Spleen (tissue), 11 donors: ENCODE measurements at regions not wholly inside any gene's neighbourhood (a gene's known extent, or its start where the extent isn't known, plus 50 kb on each side); places are given as distances from the start of the nearest gene placed in this dataset.

Experiments
- DNase-seq: peaks from one replicate; pipeline ENCODE4 v3.0.0-alpha.2; 2020
- H3K27ac ChIP-seq, 8 donors: fragments of 200-600 bp; sonication (generic) in 7 of 8; 1 replicate in 4 of 8; 2 replicates in 4 of 8; pipeline versions ENCODE4 v1.5.0 to v1.8.0; 2016 to 2021; ENCODE audit warnings: inconsistent platforms in 4 of 8, mild to moderate bottlenecking in 4 of 8, moderate library complexity in 1 of 8
- H3K27me3 ChIP-seq, 7 donors: fragments of 200-600 bp; sonication (generic) in 6 of 7; replicated peaks in 1 of 7; 1 replicate in 4 of 7; 2 replicates in 3 of 7; pipeline versions ENCODE4 v1.5.0 to v1.8.0; 2016 to 2021; ENCODE audit warnings: inconsistent platforms in 3 of 7, mild to moderate bottlenecking in 1 of 7
- H3K36me3 ChIP-seq, 6 donors: fragments of 200-600 bp; sonication (generic) in 5 of 6; 1 replicate in 4 of 6; 2 replicates in 2 of 6; pipeline versions ENCODE4 v1.5.0 to v1.8.0; 2016 to 2021; ENCODE audit warnings: inconsistent platforms in 2 of 6
- H3K4me1 ChIP-seq, 6 donors: fragments of 200-600 bp; sonication (generic) in 5 of 6; 1 replicate in 3 of 6; 2 replicates in 3 of 6; pipeline versions ENCODE4 v1.5.0 to v1.8.0; 2016 to 2021; ENCODE audit warnings: inconsistent platforms in 3 of 6
- H3K4me3 ChIP-seq, 8 donors: fragments of 200-600 bp; sonication (generic) in 7 of 8; 1 replicate in 4 of 8; 2 replicates in 4 of 8; pipeline versions ENCODE4 v1.5.0 to v1.8.0; 2016 to 2021; ENCODE audit warnings: inconsistent platforms in 4 of 8, mild to moderate bottlenecking in 4 of 8, moderate library complexity in 2 of 8
- H3K9me3 ChIP-seq, 8 donors: fragments of 200-600 bp; sonication (generic) in 7 of 8; 1 replicate in 4 of 8; 2 replicates in 4 of 8; pipeline versions ENCODE4 v1.5.0 to v1.8.0; 2016 to 2021; ENCODE audit warnings: inconsistent platforms in 4 of 8
- CTCF ChIP-seq, 11 experiments: fragments of 200-600 bp in 7 of 11; fragments of 450-650 bp in 4 of 11; sonication (generic) in 4 of 11; IDR thresholded peaks in 8 of 11; conservative IDR thresholded peaks in 3 of 11; 1 replicate in 7 of 11; 2 replicates in 4 of 11; pipeline versions ENCODE4 v1.4.0 to v1.8.0; 2016 to 2021; ENCODE audit warnings: antibody characterized with exemption in 11 of 11, inconsistent platforms in 4 of 11, mild to moderate bottlenecking in 1 of 11
- POLR2A ChIP-seq, 3 donors: fragments of 450-650 bp; IDR thresholded peaks; one replicate each; pipeline ENCODE4 v1.5.1; 2017; ENCODE audit warnings: antibody characterized with exemption in 3 of 3, mild to moderate bottlenecking in 1 of 3
- POLR2AphosphoS5 ChIP-seq, 3 donors: sonication (generic); formaldehyde crosslinking; IDR thresholded peaks; one replicate each; pipeline ENCODE4 v1.5.1; 2017; ENCODE audit warnings: antibody characterized with exemption in 3 of 3
- WGBS, 5 donors: extraction: QIAGEN DNeasy Blood & Tissue Kit in 3 of 5; methylation state at CpG; one replicate each; pipeline versions ENCODE4 v1.1.5 to v1.1.7; 2013 to 2018; 5-methylcytosine and 5-hydroxymethylcytosine counted together
- intact Hi-C: fragments of 100-400 bp; cut with DNase I; formaldehyde crosslinking; loops from one replicate; pipeline ENCODE4 v1.15.0; 2023; ENCODE audit warnings: low total_unique reads
- donor health status: healthy with polysubstance abuse.
- donor health status: DM: no; HTN: no; CAD: no; lungs with moderate emphysema.
- donor health status: DM: no; HTN: no; CAD: no.
- donor health status: Bipolar disorder and iron deficiency.
- donor health status: healthy.
- donor health status: DM: no; HTN: no; CAD: no.
- donor health status: DM: yes; HTN: yes; CAD: no.

- Histone ChIP-seq H3K4me3 (no peak overlapping the region), H3K4me1 (no peaks in the 10 kb centered on the region), H3K9me3 (no peaks in the 10 kb centered on the region), H3K27ac (no peak overlapping the region), H3K27me3 (no peaks in the 10 kb centered on the region), H3K36me3 (no peaks in the 10 kb centered on the region)
- intact Hi-C loops = no loop called here
- TF ChIP-seq CTCF (IDR thresholded peaks at IDR 0.05 in 8 of 11, conservative IDR thresholded peaks at IDR 0.05 in 3 of 11) (no peak), POLR2A (IDR thresholded peaks at IDR 0.05) (no peak), POLR2AphosphoS5 (IDR thresholded peaks at IDR 0.05) (no peak)
- DNase-seq = no peak
- WGBS, 5 donors = 92 to 99% (median 94%) methylated on average over 8 to 13 of the region's 13 CpGs
These were observed 55.5 kb upstream of the C1QTNF9B start for GRCh38 chr13:23952796-23953195.

DNA sequence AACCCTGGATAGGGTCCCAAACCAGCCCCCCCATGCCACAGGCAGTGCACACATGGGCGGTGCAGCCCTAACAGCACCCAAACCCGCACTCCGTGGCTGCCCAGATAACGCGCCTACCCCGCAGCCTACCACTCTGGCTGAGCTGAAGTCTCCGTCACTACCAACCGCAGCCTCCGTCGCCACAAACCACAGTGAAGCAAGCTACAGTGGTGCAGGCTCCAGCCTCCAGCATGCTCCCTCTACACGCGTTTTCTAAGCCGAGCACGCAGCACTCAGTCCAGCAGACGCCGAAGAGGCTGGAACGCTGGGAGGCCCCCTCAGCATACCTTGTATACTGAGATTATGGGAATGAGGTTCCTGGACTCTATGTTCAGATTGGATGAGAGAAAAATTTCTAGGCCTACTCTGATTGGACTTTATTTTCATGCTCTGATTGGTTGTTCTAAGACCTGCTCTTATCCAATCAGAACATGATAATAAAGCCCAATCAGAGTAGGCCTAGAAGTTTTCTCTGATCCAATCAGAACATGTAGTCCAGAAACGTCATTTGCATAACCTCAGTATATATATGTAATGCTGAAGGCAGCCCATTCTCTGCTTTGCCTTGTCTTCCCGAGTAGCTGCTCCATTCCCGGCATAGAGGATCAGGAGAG, 56.7 kb upstream of the C1QTNF9B start:
- intact Hi-C loops = no loop called here
- H3K27me3 ChIP-seq = no peaks in the 10 kb centered on the region
- 84 to 91% (median 89%) methylated on average over 20 of the region's 20 CpGs for WGBS, 5 donors

DNA sequence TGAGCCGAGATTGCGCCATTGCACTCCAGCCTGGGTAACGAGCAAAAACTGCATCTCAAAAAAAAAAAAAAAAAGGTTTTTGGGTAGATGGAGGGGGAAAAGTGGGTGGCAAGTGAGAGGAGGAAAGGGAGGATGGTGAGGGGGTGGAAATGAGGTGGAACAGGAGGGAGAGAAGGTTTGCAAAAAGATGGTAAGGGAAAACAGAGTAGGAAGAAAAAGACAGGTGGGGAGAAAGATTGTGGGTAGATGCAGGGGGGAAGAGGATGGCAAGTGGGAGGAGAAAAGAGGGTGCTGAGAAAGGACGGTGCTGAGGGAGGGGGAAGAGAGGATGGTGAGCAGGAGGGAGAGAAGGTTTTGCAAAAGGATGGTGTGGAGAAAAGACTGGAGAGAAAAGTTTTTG, 57.8 kb upstream of the C1QTNF9B start:
- WGBS, 5 donors = 75 to 82% (median 81%) methylated on average over 4 of the region's 4 CpGs
- no peaks in the 10 kb centered on the region for H3K4me1 ChIP-seq
- H3K4me3 ChIP-seq = no peak overlapping the region
- intact Hi-C loops = no loop called here
- no peaks in the 10 kb centered on the region for H3K9me3 ChIP-seq
- TF ChIP-seq CTCF (IDR thresholded peaks at IDR 0.05 in 8 of 11, conservative IDR thresholded peaks at IDR 0.05 in 3 of 11) = no peak
- TF ChIP-seq POLR2AphosphoS5 (IDR thresholded peaks at IDR 0.05) = no peak
- no peak for TF ChIP-seq POLR2A (IDR thresholded peaks at IDR 0.05)
- no peak overlapping the region for H3K27ac ChIP-seq
- no peaks in the 10 kb centered on the region for H3K27me3 ChIP-seq
- H3K36me3 ChIP-seq = no peaks in the 10 kb centered on the region
- no peak for DNase-seq

More for the DNA sequence above, 56.7 kb upstream of the C1QTNF9B start:
- H3K9me3 ChIP-seq = no peaks in the 10 kb centered on the region
- H3K4me1 ChIP-seq = no peaks in the 10 kb centered on the region
- no peak overlapping the region for H3K4me3 ChIP-seq
- H3K27ac ChIP-seq = no peak overlapping the region
- no peak for TF ChIP-seq POLR2A (IDR thresholded peaks at IDR 0.05)
- TF ChIP-seq POLR2AphosphoS5 (IDR thresholded peaks at IDR 0.05) = no peak
- TF ChIP-seq CTCF (IDR thresholded peaks at IDR 0.05 in 8 of 11, conservative IDR thresholded peaks at IDR 0.05 in 3 of 11) = no peak
- H3K36me3 ChIP-seq = no peaks in the 10 kb centered on the region
- no peak for DNase-seq

- Histone ChIP-seq H3K27ac (no peak overlapping the region), H3K4me1 (no peaks in the 10 kb centered on the region), H3K36me3 (no peaks in the 10 kb centered on the region), H3K9me3 (no peaks in the 10 kb centered on the region), H3K4me3 (no peak overlapping the region), H3K27me3 (no peaks in the 10 kb centered on the region)
- no peak for TF ChIP-seq POLR2AphosphoS5 (IDR thresholded peaks at IDR 0.05)
- no peak for TF ChIP-seq POLR2A (IDR thresholded peaks at IDR 0.05)
- no peak for TF ChIP-seq CTCF (IDR thresholded peaks at IDR 0.05 in 8 of 11, conservative IDR thresholded peaks at IDR 0.05 in 3 of 11)
- DNase-seq = no peak
- intact Hi-C loops = no loop called here
- 37 to 67% (median 53%) methylated on average over 4 of the region's 4 CpGs for WGBS, 5 donors
These were observed 58.8 kb upstream of the C1QTNF9B start for GRCh38 chr13:23956106-23956505.
